ENCODE measurements at regions not wholly inside any gene's neighbourhood (a gene's known extent, or its start where the extent isn't known, plus 50 kb on each side); places are given as distances from the start of the nearest gene placed in this dataset.

GRCh38 chr13:73870036-73870741 lies 264.0 kb downstream of the KLF12 start:
- Mint-ChIP-seq H3K4me1 (ENCODE audit: unreplicated experiment) (peaks cover 27% of the 10 kb centered on the region), H3K27me3 (no peaks in the 10 kb centered on the region), H3K4me3 (no peak overlapping the region), H3K36me3 (peaks cover 9% of the 10 kb centered on the region), H3K27ac (no peak overlapping the region), H3K9me3 (no peaks in the 10 kb centered on the region)
- DNase-seq (ENCODE audit: extremely low spot score, unreplicated experiment): no peak
- TF ChIP-seq, protein P1, sequence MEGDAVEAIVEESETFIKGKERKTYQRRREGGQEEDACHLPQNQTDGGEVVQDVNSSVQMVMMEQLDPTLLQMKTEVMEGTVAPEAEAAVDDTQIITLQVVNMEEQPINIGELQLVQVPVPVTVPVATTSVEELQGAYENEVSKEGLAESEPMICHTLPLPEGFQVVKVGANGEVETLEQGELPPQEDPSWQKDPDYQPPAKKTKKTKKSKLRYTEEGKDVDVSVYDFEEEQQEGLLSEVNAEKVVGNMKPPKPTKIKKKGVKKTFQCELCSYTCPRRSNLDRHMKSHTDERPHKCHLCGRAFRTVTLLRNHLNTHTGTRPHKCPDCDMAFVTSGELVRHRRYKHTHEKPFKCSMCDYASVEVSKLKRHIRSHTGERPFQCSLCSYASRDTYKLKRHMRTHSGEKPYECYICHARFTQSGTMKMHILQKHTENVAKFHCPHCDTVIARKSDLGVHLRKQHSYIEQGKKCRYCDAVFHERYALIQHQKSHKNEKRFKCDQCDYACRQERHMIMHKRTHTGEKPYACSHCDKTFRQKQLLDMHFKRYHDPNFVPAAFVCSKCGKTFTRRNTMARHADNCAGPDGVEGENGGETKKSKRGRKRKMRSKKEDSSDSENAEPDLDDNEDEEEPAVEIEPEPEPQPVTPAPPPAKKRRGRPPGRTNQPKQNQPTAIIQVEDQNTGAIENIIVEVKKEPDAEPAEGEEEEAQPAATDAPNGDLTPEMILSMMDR (conservative IDR thresholded peaks at IDR 0.05): no peak

DNA sequence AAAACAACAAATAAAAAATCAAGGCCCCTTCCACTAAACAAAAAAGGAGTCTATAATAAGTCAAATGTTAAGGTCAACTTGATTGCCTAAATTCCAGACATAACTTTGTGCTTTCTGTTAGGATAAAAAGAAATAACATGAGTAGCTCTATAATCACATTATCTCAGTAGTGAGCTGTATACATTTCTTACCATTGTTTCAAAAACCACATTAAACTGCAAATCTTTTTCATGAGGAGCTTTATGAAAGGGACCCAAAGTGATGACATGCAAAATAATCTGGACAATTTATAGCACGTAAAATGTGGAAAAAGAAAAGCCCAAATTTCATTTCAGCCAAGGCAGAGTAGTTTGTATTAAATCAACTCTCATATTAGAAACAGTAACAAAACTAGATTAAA lies 269.2 kb downstream of the KLF12 start:
- no peak for DNase-seq (ENCODE audit: extremely low spot score, unreplicated experiment)
- Mint-ChIP-seq H3K4me1 (ENCODE audit: unreplicated experiment) (peaks cover 11% of the 10 kb centered on the region), H3K36me3 (peaks cover 14% of the 10 kb centered on the region), H3K9me3 (no peaks in the 10 kb centered on the region), H3K27ac (no peak overlapping the region), H3K27me3 (no peaks in the 10 kb centered on the region), H3K4me3 (no peak overlapping the region)
- TF ChIP-seq, protein P1 (conservative IDR thresholded peaks at IDR 0.05): no peak

DNA sequence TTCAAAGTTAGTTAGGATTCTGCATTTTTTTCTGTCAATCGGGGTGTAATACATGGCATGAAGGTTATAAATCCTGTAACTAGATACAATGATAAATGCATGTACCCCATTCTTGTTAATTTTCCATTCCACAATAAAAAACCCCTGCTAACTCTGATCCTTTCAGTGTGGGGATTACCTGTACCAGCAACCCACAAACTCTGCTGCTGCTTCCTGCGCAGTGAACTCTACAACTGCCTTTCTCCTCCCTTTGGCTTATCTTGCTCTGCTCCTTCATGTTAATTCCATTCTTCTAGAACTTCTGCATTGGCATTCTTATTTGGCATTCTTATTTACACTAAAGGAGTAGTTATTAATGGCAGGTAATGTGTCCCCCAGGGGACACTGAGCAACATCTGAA lies 273.1 kb downstream of the KLF12 start:
- Mint-ChIP-seq H3K36me3 (peaks cover 8% of the 10 kb centered on the region), H3K27me3 (no peaks in the 10 kb centered on the region), H3K4me1 (ENCODE audit: unreplicated experiment) (peaks cover 8% of the 10 kb centered on the region), H3K9me3 (no peaks in the 10 kb centered on the region), H3K4me3 (no peak overlapping the region), H3K27ac (no peak overlapping the region)
- DNase-seq (ENCODE audit: extremely low spot score, unreplicated experiment): no peak
- TF ChIP-seq, protein P1 (conservative IDR thresholded peaks at IDR 0.05): no peak

DNA sequence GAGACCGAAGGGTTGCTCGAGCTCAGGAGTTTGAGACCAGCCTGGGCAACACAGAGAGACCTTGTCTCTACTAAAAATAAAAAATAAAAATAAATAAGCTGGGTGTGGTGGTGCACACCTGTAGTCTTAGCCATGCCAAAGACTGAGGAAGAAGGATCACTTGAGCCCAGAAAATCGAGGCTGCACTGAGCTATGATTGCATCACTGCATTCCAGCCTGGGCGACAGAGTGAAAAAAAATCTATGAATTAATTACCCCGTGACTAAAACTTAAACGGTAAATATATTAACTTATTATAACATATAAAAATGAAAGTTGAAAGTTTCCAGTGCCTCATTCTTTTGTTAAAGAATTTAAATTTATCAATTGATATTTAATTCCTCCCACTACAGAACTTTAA lies 273.7 kb downstream of the KLF12 start:
- H3K4me1 Mint-ChIP-seq (ENCODE audit: unreplicated experiment): peaks cover 5% of the 10 kb centered on the region
- H3K36me3 Mint-ChIP-seq: peaks cover 8% of the 10 kb centered on the region
- no peaks in the 10 kb centered on the region for H3K9me3 Mint-ChIP-seq
- H3K4me3 Mint-ChIP-seq: no peak overlapping the region
- TF ChIP-seq, protein P1 (conservative IDR thresholded peaks at IDR 0.05): no peak
- no peak overlapping the region for H3K27ac Mint-ChIP-seq
- no peaks in the 10 kb centered on the region for H3K27me3 Mint-ChIP-seq
- DNase-seq (ENCODE audit: extremely low spot score, unreplicated experiment): no peak

GRCh38 chr13:73859841-73860240 lies 274.4 kb downstream of the KLF12 start:
- H3K27me3 Mint-ChIP-seq: no peaks in the 10 kb centered on the region
- TF ChIP-seq, protein P1 (conservative IDR thresholded peaks at IDR 0.05): no peak
- no peaks in the 10 kb centered on the region for H3K9me3 Mint-ChIP-seq
- peaks cover 13% of the 10 kb centered on the region for H3K36me3 Mint-ChIP-seq
- DNase-seq (ENCODE audit: extremely low spot score, unreplicated experiment): no peak
- H3K4me3 Mint-ChIP-seq: no peak overlapping the region
- H3K27ac Mint-ChIP-seq: no peak overlapping the region
- no peaks in the 10 kb centered on the region for H3K4me1 Mint-ChIP-seq (ENCODE audit: unreplicated experiment)

All from type B pancreatic cell (in vitro differentiated cells).